Umbilical cord (tissue), 1 donor: ENCODE measurements at regions not wholly inside any gene's neighbourhood (a gene's known extent, or its start where the extent isn't known, plus 50 kb on each side); places are given as distances from the start of the nearest gene placed in this dataset.

Experiments used
- DNase-seq: peaks from one replicate; pipeline ENCODE4 v3.0.0-alpha.2; 2015; ENCODE audit warnings: low spot score

- DNase-seq = no peak
These were observed 158.2 kb downstream of the BARHL2 start for GRCh38 chr1:90558754-90559378.

- no peak for DNase-seq
These were observed 159.0 kb downstream of the BARHL2 start for GRCh38 chr1:90558126-90558525.

DNA sequence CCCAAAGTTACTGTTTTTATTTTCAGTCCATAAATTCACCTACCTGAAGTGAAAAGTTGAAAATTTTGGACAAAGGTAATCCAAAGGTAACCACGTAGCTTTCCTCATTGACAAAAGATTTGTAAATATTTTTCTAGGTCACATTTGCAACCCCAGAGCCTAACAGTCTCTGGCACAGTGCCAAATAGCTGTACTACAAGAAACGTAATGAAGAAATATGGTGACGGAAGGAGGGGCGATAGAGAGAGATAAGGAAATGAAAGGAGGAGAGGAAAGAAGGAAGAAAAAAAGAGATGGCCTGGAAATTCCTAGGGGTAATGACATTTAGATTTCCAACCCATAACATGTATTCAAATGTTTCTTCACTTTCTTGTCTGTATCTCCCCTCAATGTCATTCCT is 159.4 kb downstream of the BARHL2 start:
- no peak for DNase-seq

DNA sequence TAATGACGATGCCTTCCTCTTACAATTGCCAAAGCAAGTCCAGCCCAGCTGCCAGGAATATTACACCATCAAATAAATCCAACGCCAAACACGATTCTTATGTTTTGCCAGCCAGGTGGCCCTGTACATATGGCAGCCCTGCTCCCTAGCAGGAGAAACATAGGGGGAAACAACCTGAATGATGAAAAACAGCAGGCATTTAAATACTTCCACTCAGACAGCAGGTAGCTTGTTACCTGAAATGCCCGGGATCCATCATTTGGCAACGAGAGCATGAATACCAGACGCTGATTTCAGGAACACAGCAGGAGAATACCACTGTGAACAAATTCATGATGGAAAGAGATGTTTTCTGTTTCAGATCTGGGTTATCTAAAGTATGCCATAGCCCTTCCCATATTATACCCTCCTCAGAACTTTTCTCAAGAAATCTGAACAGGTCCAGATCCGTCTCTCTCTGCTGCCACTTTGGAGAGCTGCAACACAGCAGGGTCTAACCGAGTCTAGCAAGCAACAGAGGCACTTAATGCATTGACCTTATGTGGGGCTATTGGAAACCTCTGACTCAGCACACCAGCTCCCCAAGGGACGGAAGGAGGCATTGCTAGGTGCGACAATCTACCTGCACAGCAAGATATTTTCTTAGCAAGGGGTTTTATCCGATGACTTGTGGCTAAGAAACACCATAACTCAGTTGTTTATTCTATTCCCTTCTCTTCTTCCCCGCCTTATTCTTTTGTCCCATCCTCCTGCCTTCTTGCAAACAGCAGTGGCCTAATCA is 166.3 kb downstream of the BARHL2 start:
- no peak for DNase-seq

DNA sequence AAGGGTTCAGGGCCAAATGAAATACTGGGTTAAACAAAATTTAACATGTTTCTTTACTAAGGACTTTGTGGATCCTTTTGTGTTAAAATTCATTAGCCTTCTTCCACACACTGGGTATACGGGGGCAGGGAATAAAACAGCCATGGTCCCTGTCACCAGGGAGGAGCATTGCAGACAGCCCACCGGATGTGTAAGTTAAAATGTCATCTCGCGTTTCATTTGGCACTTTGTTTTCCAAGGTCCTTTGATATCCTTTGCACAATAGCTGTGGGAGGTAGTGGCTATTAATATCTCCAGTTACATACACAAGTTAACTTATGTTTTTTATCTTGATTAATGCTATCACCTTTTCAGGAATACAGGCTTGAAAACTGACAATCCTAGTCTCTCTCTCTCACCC is 172.7 kb downstream of the BARHL2 start:
- no peak for DNase-seq

DNA sequence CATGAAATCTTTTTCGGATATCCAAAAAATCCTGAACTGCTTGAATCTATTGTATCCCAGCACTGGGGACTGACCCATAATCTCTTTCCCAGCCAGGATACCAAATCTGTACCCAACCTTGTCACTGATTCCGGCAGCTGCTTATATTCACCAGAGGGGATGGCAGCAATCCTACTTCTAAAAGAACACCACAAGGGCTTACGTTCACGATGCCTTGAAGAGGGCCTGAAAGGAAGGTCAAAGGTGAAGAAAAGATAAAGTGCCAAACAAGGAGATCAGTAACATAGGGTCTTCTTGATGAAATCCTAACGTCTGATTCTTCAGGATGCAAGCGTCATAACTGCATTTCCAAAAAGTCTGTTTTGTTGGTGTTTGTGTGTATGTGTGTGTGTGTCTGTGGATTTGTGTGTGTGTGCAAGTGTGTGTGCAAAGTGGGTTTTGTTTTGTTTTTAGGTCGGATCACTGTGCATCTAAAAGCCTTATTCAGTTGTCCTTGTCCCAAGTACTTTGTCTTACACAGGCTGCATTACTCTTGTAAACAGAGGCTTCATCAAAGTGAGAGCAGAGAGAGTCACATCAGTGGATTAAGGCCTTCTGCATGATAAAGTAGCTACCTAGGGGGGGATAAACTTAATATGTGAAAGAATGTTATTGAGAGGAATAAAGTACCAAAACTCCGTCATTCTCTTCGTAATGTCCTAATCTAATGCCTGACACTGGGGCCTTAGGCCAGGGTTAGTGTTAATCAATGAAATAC is 179.3 kb downstream of the BARHL2 start:
- no peak for DNase-seq

GRCh38 chr1:90534663-90535295 is 182.3 kb downstream of the BARHL2 start:
- no peak for DNase-seq

GRCh38 chr1:90534116-90534515 is 183.0 kb downstream of the BARHL2 start:
- no peak for DNase-seq

DNA sequence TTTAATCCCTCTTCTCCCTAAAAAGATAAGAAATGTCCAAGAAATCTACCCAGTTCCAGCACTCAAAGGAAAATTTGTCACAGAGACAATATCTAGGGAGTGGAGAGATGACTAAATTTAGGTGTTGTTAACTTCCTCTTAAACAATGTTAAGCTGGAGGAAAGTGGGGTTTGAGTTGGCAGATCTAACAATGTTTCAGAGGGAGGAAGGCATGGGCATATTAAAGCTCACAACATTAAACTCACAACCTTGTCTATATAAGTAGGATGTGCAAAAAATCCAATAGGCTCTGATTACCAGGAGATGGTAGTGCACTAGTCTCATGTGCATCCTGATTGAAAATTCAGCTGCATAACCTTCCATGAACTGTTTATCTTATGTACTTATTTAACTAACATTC is 190.1 kb downstream of the BARHL2 start:
- DNase-seq = no peak

DNA sequence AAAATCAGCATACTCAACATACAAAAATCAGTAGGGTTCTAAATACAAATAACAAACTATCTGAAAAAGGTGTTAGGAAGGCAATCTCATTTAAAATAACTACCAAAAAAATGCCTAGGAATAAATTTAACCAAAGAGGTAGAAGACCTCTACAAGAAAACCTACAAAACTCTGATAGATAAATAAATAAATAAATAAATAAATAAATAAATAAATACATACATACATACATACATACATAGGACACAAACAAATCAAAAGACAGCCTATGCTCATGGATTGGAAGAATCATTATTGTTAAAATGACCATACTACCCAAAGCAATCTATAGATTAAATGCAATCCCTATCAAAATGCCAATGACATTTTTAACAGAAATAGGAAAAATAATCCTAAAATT is 194.7 kb downstream of the BARHL2 start:
- no peak for DNase-seq

DNA sequence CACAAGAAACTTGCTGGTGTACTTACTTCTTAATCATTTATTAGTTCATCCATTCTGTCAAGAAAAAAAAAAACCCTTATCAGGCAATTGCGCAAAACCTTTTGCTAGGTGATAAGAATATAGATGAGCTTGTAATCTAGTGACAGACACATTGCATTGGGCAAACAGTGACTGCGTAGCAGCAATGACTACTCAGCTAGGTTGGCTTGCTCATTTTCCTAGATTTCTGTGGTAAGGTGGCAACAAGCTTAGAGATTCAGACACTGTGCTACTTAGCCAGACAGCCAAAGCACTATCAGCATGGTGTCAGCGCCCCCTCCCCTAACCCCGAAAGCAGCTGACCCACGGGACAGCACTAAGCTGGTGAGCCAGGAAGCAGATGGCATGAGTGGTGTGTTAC is 203.1 kb downstream of the BARHL2 start:
- DNase-seq = no peak

- DNase-seq = no peak
These were observed 204.7 kb downstream of the BARHL2 start for GRCh38 chr1:90512441-90512840.

DNA sequence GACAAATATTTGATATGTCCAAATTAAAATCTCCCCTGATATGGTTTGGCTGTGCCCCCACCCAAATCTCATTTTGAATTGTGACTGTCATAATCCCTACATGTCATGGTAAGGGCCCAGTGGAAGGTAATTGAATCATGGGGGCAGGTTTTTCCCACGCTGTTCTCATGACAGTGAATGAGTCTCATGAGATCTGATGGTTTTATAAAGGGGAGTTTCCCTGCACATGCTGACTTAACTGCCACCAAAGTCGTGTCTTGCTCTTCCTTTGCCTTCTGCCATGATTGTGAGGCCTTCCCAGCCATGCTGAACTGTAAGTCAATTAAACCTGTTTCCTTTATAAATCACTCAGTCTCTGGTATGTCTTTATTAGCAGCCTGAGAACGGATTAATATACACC is 207.0 kb downstream of the BARHL2 start:
- DNase-seq = no peak

DNA sequence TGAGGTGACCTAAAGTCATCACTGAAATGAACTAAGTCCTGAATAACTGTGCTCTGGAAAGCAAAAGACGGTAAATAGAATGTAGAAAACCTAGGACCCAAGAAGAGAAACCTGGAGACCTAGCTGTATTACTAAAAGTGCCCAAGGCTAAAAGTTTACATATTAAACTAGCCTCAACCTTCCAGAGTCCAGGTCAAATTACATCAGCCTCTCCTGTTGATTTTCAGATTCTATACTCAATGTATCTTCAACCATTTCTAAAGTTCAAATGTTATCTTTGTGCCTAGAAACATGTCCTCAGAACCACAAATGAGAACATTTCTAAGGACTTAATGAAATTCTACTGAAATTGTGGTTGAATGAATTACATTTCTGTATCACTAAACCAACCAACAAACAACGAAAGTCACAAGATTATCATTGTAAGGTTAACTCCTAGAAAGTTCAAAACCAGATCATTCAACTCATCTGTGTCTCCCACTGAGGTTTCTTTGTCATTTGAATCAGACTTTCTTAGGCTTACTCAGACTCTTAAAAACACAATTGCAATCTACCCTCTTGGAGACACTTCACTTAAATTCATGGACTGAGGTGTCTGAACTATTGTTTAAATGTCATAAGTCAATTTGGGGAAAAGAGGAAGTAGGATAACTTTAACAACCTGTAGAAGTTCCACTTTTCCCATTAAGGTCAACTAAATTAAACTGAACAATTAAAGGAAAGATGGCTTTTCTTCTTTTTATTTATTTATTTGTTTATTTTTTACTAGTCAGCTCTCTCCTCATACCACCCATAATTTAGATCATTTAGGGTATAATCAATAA is 207.7 kb downstream of the BARHL2 start:
- DNase-seq = no peak

GRCh38 chr1:90508376-90509167 is 208.5 kb downstream of the BARHL2 start:
- DNase-seq = no peak

DNA sequence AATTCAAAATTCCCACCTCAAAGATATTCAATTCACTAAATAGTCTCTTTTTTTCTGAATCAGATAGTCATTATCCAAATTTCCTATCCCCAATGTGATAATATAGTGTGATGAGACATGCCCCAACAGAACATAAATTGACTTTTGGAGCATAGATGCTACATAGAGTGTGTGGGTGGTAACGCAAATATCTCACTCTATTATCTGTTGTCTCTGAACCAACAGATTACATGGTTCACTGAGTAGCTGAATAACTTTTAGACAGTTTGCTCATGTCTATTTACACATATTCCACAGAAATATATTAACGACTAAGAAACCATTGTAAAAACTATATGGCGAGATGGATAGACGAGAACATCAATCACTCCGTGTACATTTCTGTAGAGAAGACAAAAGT is 209.9 kb downstream of the BARHL2 start:
- no peak for DNase-seq

DNA sequence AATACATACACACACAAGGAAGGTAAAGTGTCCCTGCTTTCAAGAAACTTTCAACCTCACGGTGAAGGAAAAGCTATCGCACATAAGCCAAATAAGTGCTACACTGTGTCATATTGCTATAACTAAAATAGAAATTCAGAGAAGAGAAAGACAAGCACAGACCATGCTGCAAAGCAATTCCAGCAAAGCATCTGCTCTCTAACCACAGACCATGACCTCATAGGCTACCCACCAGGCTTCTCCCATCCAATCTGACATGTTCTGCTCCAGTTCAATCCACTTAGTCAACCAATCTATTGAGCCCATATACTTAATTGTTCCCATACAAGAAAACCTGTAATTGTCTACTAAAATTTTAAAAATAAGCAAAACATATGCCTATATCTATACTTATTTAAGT is 211.3 kb downstream of the BARHL2 start:
- no peak for DNase-seq

GRCh38 chr1:90504509-90504908 is 212.6 kb downstream of the BARHL2 start:
- no peak for DNase-seq

- DNase-seq = no peak
These were observed 214.4 kb downstream of the BARHL2 start for GRCh38 chr1:90502696-90503095.

- DNase-seq = no peak
These were observed 214.9 kb downstream of the BARHL2 start for GRCh38 chr1:90502194-90502593.

DNA sequence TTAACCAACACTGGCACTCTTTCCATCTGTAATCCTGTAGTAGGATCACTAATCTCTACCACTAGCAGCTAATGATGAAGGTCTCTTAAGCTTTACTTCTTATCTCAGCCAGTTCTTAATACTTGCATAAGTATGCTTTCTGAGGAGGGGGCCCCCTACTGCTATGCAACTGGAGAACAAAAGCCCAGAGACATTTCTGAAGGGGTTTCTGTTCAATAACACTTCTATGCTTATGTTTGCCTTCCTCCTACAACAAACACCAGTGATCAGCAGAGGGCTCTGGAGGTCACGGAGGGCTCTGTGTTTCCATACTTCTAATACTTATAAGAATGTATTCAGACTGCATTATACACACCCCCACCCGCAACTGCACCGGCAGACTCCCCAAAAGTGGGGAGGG is 215.8 kb downstream of the BARHL2 start:
- no peak for DNase-seq
